WTC11 (cell line): ENCODE measurements at regions not wholly inside any gene's neighbourhood (a gene's known extent, or its start where the extent isn't known, plus 50 kb on each side); places are given as distances from the start of the nearest gene placed in this dataset.

Experiments
- ATAC-seq: fragments of 200-7000 bp; cut with Tn5 transposase; 2 replicates; pipeline ENCODE4 v1.10.0; 2021; ENCODE audit warnings: mild to moderate bottlenecking, moderate library complexity
- CTCF ChIA-PET: fragments of 300-600 bp; sonication (Branson Sonifier 250); formaldehyde crosslinking; loops from one replicate; lab custom pipeline; 2021; ENCODE audit warnings: antibody characterized with exemption; lab: Charles Lee
- POLR2A ChIA-PET: fragments of 350-600 bp; sonication (Branson Sonifier 250); formaldehyde crosslinking; loops from one replicate; lab custom pipeline; 2021; ENCODE audit warnings: antibody characterized with exemption; lab: Charles Lee
- DNase-seq: peaks from one replicate; pipeline ENCODE4 v3.0.0; 2021; ENCODE audit warnings: low spot score
- H3K27ac Mint-ChIP-seq: 2 replicates; pipeline ENCODE4 v1.8.0; 2021; ENCODE audit warnings: mixed read lengths
- H3K27me3 Mint-ChIP-seq: 2 replicates; pipeline ENCODE4 v1.8.0; 2021; ENCODE audit warnings: low read depth, mild to moderate bottlenecking, moderate library complexity, mixed read lengths
- H3K36me3 Mint-ChIP-seq: 2 replicates; pipeline ENCODE4 v1.8.0; 2021; ENCODE audit warnings: mixed read lengths
- H3K4me1 Mint-ChIP-seq: 2 replicates; pipeline ENCODE4 v1.8.0; 2022; ENCODE audit warnings: mixed read lengths
- H3K4me3 Mint-ChIP-seq: 2 replicates; pipeline ENCODE4 v1.8.0; 2021; ENCODE audit warnings: mild to moderate bottlenecking, moderate library complexity, mixed read lengths
- H3K9me3 Mint-ChIP-seq: 2 replicates; pipeline ENCODE4 v1.8.0; 2021; ENCODE audit warnings: mixed read lengths
- CBFB ChIP-seq: sonication (generic); formaldehyde crosslinking; IDR thresholded peaks from 2 replicates; pipeline ENCODE4 v1.8.1; 2022; ENCODE audit warnings: mild to moderate bottlenecking, low read depth, missing genetic modification reagents
- CREB1 ChIP-seq: sonication (generic); formaldehyde crosslinking; IDR thresholded peaks from 2 replicates; pipeline ENCODE4 v1.8.0; 2023; ENCODE audit warnings: mild to moderate bottlenecking, missing genetic modification reagents
- CREM ChIP-seq: sonication (generic); formaldehyde crosslinking; IDR thresholded peaks from 2 replicates; pipeline ENCODE4 v1.8.1; 2022; ENCODE audit warnings: mild to moderate bottlenecking, missing genetic modification reagents, moderate library complexity
- ETV6 ChIP-seq: sonication (generic); formaldehyde crosslinking; IDR thresholded peaks from 2 replicates; pipeline ENCODE4 v1.8.1; 2022; ENCODE audit warnings: mild to moderate bottlenecking, missing genetic modification reagents
- GABPB1 ChIP-seq: sonication (generic); formaldehyde crosslinking; IDR thresholded peaks from 2 replicates; pipeline ENCODE4 v1.8.1; 2023; ENCODE audit warnings: mild to moderate bottlenecking, missing genetic modification reagents
- GTF2I ChIP-seq: fragments of 250-450 bp; sonication (Bioruptor Pico); conservative IDR thresholded peaks from 2 replicates; pipeline ENCODE4 v1.4.0; 2021; ENCODE audit warnings: mild to moderate bottlenecking
- MXD4 ChIP-seq: fragments of 250-450 bp; sonication (Bioruptor Pico); IDR thresholded peaks from 2 replicates; pipeline ENCODE4 v1.8.0; 2021; ENCODE audit warnings: mild to moderate bottlenecking, moderate library complexity, borderline replicate concordance
- NFYB ChIP-seq: sonication (generic); formaldehyde crosslinking; conservative IDR thresholded peaks from 2 replicates; pipeline ENCODE4 v1.8.0; 2022; ENCODE audit warnings: low read depth, missing genetic modification reagents
- RORB ChIP-seq: fragments of 250-450 bp; sonication (Bioruptor Pico); IDR thresholded peaks from 2 replicates; pipeline ENCODE4 v1.9.0; 2021; ENCODE audit warnings: mild to moderate bottlenecking
- ZNF138 ChIP-seq: sonication (generic); formaldehyde crosslinking; conservative IDR thresholded peaks from 2 replicates; pipeline ENCODE4 v1.8.1; 2022; ENCODE audit warnings: mild to moderate bottlenecking, moderate library complexity, missing genetic modification reagents
- ZNF263 ChIP-seq: sonication (generic); formaldehyde crosslinking; IDR thresholded peaks from 2 replicates; pipeline ENCODE4 v1.8.1; 2022; ENCODE audit warnings: low read depth, mild to moderate bottlenecking, moderate library complexity, missing genetic modification reagents
- ZNF396 ChIP-seq: fragments of 250-450 bp; sonication (Bioruptor Pico); IDR thresholded peaks from 2 replicates; pipeline ENCODE4 v1.8.0; 2021; ENCODE audit warnings: mild to moderate bottlenecking, moderate library complexity, borderline replicate concordance
- TF ChIP-seq, protein P1 (sequence below): fragments of 250-450 bp; sonication (Bioruptor Pico); IDR thresholded peaks from 2 replicates; pipeline ENCODE4 v1.9.0; 2021; ENCODE audit warnings: mild to moderate bottlenecking, borderline replicate concordance
- TF ChIP-seq, protein P2 (sequence below): sonication (generic); formaldehyde crosslinking; IDR thresholded peaks from 2 replicates; pipeline ENCODE4 v1.8.0; 2023; ENCODE audit warnings: missing genetic modification reagents
- TF ChIP-seq, protein P3 (sequence below): sonication (generic); formaldehyde crosslinking; IDR thresholded peaks from 2 replicates; pipeline ENCODE4 v1.8.0; 2022; ENCODE audit warnings: mild to moderate bottlenecking, missing genetic modification reagents
- TF ChIP-seq, protein P4 (sequence below): fragments of 250-450 bp; sonication (Bioruptor Pico); IDR thresholded peaks from 2 replicates; pipeline ENCODE4 v1.9.0; 2021; ENCODE audit warnings: mild to moderate bottlenecking
- TF ChIP-seq, protein P5 (sequence below): sonication (generic); formaldehyde crosslinking; IDR thresholded peaks from 2 replicates; pipeline ENCODE4 v1.8.0; 2022; ENCODE audit warnings: missing genetic modification reagents
- TF ChIP-seq, protein P6 (sequence below): sonication (generic); formaldehyde crosslinking; conservative IDR thresholded peaks from 2 replicates; pipeline ENCODE4 v1.8.1; 2023; ENCODE audit warnings: mild to moderate bottlenecking, low read depth, missing genetic modification reagents, moderate library complexity

DNA sequence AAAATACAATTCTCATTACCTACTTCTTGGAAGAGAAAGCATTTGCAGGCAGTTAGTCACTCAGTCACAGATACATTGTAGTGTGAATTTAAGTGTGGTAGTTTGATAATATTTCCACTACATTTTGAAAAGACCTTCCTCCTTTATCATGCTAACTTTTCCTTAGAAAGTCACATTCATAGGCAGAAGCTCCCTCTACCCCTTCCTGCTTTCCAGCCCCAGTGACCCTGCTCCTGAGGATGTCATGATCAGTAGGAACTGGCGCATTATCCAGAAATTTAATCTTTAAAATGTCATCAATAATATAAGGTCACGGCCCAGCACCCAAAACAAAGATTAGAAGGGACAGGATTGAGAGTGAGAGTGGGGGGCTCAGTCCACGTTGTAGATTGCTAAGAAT is 707.4 kb upstream of the STXBP6 start (continued):
- TF ChIP-seq, protein P1, sequence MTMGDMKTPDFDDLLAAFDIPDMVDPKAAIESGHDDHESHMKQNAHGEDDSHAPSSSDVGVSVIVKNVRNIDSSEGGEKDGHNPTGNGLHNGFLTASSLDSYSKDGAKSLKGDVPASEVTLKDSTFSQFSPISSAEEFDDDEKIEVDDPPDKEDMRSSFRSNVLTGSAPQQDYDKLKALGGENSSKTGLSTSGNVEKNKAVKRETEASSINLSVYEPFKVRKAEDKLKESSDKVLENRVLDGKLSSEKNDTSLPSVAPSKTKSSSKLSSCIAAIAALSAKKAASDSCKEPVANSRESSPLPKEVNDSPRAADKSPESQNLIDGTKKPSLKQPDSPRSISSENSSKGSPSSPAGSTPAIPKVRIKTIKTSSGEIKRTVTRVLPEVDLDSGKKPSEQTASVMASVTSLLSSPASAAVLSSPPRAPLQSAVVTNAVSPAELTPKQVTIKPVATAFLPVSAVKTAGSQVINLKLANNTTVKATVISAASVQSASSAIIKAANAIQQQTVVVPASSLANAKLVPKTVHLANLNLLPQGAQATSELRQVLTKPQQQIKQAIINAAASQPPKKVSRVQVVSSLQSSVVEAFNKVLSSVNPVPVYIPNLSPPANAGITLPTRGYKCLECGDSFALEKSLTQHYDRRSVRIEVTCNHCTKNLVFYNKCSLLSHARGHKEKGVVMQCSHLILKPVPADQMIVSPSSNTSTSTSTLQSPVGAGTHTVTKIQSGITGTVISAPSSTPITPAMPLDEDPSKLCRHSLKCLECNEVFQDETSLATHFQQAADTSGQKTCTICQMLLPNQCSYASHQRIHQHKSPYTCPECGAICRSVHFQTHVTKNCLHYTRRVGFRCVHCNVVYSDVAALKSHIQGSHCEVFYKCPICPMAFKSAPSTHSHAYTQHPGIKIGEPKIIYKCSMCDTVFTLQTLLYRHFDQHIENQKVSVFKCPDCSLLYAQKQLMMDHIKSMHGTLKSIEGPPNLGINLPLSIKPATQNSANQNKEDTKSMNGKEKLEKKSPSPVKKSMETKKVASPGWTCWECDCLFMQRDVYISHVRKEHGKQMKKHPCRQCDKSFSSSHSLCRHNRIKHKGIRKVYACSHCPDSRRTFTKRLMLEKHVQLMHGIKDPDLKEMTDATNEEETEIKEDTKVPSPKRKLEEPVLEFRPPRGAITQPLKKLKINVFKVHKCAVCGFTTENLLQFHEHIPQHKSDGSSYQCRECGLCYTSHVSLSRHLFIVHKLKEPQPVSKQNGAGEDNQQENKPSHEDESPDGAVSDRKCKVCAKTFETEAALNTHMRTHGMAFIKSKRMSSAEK (CRISPR knock-in tag), result no peak
- TF ChIP-seq ZNF396 (CRISPR knock-in tag) (no peak), CREB1 (no peak), ZNF138 (CRISPR knock-in tag) (no peak), ETV6 (CRISPR knock-in tag) (no peak), NFYB (CRISPR knock-in tag) (no peak), RORB (CRISPR knock-in tag) (no peak)
- TF ChIP-seq, protein P2, sequence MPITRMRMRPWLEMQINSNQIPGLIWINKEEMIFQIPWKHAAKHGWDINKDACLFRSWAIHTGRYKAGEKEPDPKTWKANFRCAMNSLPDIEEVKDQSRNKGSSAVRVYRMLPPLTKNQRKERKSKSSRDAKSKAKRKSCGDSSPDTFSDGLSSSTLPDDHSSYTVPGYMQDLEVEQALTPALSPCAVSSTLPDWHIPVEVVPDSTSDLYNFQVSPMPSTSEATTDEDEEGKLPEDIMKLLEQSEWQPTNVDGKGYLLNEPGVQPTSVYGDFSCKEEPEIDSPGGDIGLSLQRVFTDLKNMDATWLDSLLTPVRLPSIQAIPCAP (CRISPR knock-in tag), result no peak
- TF ChIP-seq, all 79 proteins: peak for 0

DNA sequence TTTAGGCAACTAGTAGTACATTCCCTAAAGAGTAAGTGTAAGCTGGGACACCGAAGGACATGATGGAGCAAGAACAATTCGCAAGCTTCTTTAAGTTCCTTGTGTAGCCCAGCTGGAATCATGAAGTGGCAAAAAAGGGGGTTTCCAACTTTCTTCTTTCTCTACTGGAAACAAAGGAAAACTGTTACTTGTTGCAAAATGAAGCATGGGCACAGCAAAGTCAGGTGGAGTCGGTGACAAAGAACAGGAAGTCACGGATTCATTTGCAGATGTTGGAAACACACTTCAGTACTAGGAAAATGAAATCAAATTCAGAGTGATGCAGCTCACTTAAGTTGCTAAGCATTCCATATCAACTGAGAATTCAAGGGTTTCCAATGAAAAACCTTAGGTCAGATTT is 706.9 kb upstream of the STXBP6 start:
- H3K27ac Mint-ChIP-seq, result peak overlapping the region; percentile 98
- H3K4me3 Mint-ChIP-seq, result peak overlapping the region; percentile 34
- POLR2A ChIA-PET, result no interaction called here
- TF ChIP-seq GABPB1, result no peak
- TF ChIP-seq MXD4 (CRISPR knock-in tag), result no peak
- TF ChIP-seq, protein P3, sequence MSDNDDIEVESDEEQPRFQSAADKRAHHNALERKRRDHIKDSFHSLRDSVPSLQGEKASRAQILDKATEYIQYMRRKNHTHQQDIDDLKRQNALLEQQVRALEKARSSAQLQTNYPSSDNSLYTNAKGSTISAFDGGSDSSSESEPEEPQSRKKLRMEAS, result 0 out of 2 replicates have a peak, but pooled peaks have one; percentile 18
- TF ChIP-seq, all 79 proteins: peak for 1
- CTCF ChIA-PET, result interaction anchor here (1.1 kb wide), 1 partner anchor 252 kb away, joined by 3 read pairs; no protein-coding TSS in a partner anchor
- H3K27me3 Mint-ChIP-seq, result no peaks in the 10 kb centered on the region
- H3K4me1 Mint-ChIP-seq, result peaks cover 45% of the 10 kb centered on the region
- no peaks in the 10 kb centered on the region; the same call in 1 of the 2 replicates for H3K36me3 Mint-ChIP-seq
- ATAC-seq, result peak; percentile 77
- DNase-seq, result no peak
- peaks cover 7% of the 10 kb centered on the region for H3K9me3 Mint-ChIP-seq

DNA sequence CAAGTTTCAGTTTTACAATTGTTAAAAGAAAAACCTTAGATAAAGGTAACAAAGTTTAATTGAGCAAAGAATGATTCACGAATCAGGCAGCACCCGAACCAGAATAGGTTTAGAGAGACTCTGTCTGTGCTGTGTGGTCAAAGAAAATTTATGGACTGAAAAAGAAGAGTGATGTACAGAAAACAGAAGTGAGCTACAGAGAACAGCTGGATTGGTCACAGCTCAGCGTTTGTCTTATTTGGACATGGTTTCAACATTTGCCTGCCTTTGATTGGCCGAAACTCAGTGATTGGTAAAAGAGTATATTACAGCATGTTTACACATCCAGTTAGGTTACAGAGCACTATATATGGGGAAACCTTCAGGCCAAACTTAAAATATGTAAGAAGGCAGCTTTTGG is 703.2 kb upstream of the STXBP6 start:
- Mint-ChIP-seq H3K9me3 (no peaks in the 10 kb centered on the region; the same call in 1 of the 2 replicates), H3K27ac (no peak overlapping the region), H3K4me1 (peaks cover 31% of the 10 kb centered on the region), H3K36me3 (no peaks in the 10 kb centered on the region), H3K27me3 (no peaks in the 10 kb centered on the region), H3K4me3 (no peak overlapping the region)
- ATAC-seq, result no peak
- ChIA-PET POLR2A (no interaction called here), CTCF (no interaction called here)
- no peak for DNase-seq
- TF ChIP-seq GTF2I (no peak), MXD4 (CRISPR knock-in tag) (no peak), CBFB (CRISPR knock-in tag) (no peak), ZNF263 (CRISPR knock-in tag) (no peak), ZNF396 (CRISPR knock-in tag) (no peak), CREM (CRISPR knock-in tag) (no peak), RORB (CRISPR knock-in tag) (no peak)
- TF ChIP-seq, protein P4, sequence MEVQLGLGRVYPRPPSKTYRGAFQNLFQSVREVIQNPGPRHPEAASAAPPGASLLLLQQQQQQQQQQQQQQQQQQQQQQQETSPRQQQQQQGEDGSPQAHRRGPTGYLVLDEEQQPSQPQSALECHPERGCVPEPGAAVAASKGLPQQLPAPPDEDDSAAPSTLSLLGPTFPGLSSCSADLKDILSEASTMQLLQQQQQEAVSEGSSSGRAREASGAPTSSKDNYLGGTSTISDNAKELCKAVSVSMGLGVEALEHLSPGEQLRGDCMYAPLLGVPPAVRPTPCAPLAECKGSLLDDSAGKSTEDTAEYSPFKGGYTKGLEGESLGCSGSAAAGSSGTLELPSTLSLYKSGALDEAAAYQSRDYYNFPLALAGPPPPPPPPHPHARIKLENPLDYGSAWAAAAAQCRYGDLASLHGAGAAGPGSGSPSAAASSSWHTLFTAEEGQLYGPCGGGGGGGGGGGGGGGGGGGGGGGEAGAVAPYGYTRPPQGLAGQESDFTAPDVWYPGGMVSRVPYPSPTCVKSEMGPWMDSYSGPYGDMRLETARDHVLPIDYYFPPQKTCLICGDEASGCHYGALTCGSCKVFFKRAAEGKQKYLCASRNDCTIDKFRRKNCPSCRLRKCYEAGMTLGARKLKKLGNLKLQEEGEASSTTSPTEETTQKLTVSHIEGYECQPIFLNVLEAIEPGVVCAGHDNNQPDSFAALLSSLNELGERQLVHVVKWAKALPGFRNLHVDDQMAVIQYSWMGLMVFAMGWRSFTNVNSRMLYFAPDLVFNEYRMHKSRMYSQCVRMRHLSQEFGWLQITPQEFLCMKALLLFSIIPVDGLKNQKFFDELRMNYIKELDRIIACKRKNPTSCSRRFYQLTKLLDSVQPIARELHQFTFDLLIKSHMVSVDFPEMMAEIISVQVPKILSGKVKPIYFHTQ (CRISPR knock-in tag), result no peak
- TF ChIP-seq, protein P5, sequence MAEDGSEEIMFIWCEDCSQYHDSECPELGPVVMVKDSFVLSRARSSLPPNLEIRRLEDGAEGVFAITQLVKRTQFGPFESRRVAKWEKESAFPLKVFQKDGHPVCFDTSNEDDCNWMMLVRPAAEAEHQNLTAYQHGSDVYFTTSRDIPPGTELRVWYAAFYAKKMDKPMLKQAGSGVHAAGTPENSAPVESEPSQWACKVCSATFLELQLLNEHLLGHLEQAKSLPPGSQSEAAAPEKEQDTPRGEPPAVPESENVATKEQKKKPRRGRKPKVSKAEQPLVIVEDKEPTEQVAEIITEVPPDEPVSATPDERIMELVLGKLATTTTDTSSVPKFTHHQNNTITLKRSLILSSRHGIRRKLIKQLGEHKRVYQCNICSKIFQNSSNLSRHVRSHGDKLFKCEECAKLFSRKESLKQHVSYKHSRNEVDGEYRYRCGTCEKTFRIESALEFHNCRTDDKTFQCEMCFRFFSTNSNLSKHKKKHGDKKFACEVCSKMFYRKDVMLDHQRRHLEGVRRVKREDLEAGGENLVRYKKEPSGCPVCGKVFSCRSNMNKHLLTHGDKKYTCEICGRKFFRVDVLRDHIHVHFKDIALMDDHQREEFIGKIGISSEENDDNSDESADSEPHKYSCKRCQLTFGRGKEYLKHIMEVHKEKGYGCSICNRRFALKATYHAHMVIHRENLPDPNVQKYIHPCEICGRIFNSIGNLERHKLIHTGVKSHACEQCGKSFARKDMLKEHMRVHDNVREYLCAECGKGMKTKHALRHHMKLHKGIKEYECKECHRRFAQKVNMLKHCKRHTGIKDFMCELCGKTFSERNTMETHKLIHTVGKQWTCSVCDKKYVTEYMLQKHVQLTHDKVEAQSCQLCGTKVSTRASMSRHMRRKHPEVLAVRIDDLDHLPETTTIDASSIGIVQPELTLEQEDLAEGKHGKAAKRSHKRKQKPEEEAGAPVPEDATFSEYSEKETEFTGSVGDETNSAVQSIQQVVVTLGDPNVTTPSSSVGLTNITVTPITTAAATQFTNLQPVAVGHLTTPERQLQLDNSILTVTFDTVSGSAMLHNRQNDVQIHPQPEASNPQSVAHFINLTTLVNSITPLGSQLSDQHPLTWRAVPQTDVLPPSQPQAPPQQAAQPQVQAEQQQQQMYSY (CRISPR knock-in tag), result no peak
- TF ChIP-seq, protein P6, sequence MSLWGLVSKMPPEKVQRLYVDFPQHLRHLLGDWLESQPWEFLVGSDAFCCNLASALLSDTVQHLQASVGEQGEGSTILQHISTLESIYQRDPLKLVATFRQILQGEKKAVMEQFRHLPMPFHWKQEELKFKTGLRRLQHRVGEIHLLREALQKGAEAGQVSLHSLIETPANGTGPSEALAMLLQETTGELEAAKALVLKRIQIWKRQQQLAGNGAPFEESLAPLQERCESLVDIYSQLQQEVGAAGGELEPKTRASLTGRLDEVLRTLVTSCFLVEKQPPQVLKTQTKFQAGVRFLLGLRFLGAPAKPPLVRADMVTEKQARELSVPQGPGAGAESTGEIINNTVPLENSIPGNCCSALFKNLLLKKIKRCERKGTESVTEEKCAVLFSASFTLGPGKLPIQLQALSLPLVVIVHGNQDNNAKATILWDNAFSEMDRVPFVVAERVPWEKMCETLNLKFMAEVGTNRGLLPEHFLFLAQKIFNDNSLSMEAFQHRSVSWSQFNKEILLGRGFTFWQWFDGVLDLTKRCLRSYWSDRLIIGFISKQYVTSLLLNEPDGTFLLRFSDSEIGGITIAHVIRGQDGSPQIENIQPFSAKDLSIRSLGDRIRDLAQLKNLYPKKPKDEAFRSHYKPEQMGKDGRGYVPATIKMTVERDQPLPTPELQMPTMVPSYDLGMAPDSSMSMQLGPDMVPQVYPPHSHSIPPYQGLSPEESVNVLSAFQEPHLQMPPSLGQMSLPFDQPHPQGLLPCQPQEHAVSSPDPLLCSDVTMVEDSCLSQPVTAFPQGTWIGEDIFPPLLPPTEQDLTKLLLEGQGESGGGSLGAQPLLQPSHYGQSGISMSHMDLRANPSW (CRISPR knock-in tag), result no peak
